Loucy (cell line): ENCODE measurements at regions not wholly inside any gene's neighbourhood (a gene's known extent, or its start where the extent isn't known, plus 50 kb on each side); places are given as distances from the start of the nearest gene placed in this dataset.

Experiments
- H2AFZ ChIP-seq: fragments of 200-600 bp; sonication (generic); 2 replicates; pipeline ENCODE4 v1.6.0; 2016; ENCODE audit warnings: antibody characterized with exemption, mild to moderate bottlenecking, low read length, moderate library complexity
- H3F3A ChIP-seq: fragments of 200-600 bp; 2 replicates; pipeline ENCODE4 v1.6.0; 2016; ENCODE audit warnings: antibody characterized with exemption, low read depth, mild to moderate bottlenecking
- H3K27me3 ChIP-seq: fragments of 200-600 bp; sonication (generic); 2 replicates; pipeline ENCODE4 v1.6.1; 2014; ENCODE audit warnings: low read length, mild to moderate bottlenecking; ENCODE audit not compliant: insufficient read depth, poor library complexity, severe bottlenecking
- H3K36me3 ChIP-seq: fragments of 200-600 bp; sonication (generic); 2 replicates; pipeline ENCODE4 v1.6.1; 2016; ENCODE audit warnings: low read length; ENCODE audit not compliant: insufficient read depth
- H3K4me1 ChIP-seq: fragments of 200-600 bp; sonication (generic); 2 replicates; pipeline ENCODE4 v1.5.1; 2014; ENCODE audit warnings: low read length, mild to moderate bottlenecking; ENCODE audit not compliant: insufficient read depth, poor library complexity, severe bottlenecking
- H3K4me2 ChIP-seq: fragments of 200-600 bp; sonication (generic); 2 replicates; pipeline ENCODE4 v1.6.0; 2014; ENCODE audit warnings: antibody characterized with exemption, low read length, low read depth, mild to moderate bottlenecking; ENCODE audit not compliant: poor library complexity, severe bottlenecking
- H3K4me3 ChIP-seq: fragments of 200-600 bp; sonication (generic); 2 replicates; pipeline ENCODE4 v1.5.1; 2014; ENCODE audit warnings: low read length, mild to moderate bottlenecking, mixed read lengths; ENCODE audit not compliant: poor library complexity, severe bottlenecking
- H3K79me2 ChIP-seq: fragments of 200-600 bp; sonication (generic); 2 replicates; pipeline ENCODE4 v1.6.1; 2014; ENCODE audit warnings: low read length; ENCODE audit not compliant: insufficient read depth
- H3K9ac ChIP-seq: fragments of 200-600 bp; sonication (generic); 2 replicates; pipeline ENCODE4 v1.6.0; 2014; ENCODE audit warnings: mild to moderate bottlenecking, low read depth, low read length, moderate library complexity; ENCODE audit not compliant: poor library complexity, severe bottlenecking
- H3K9me2 ChIP-seq: fragments of 200-600 bp; sonication (generic); replicated peaks from 2 replicates; pipeline ENCODE4 v1.6.1; 2016; ENCODE audit warnings: low read depth, low read length, mixed read lengths
- H3K9me3 ChIP-seq: fragments of 200-600 bp; sonication (generic); 2 replicates; pipeline ENCODE4 v1.6.1; 2014; ENCODE audit warnings: mild to moderate bottlenecking, antibody characterized with exemption, low read length, low read depth; ENCODE audit not compliant: insufficient read depth
- H4K20me1 ChIP-seq: fragments of 200-600 bp; sonication (generic); 2 replicates; pipeline ENCODE4 v1.6.0; 2014; ENCODE audit warnings: antibody characterized with exemption, low read length, mild to moderate bottlenecking; ENCODE audit not compliant: insufficient read depth, poor library complexity, severe bottlenecking
- CTCF ChIP-seq: fragments of 200-600 bp; sonication (generic); conservative IDR thresholded peaks from 2 replicates; pipeline ENCODE4 v1.5.1; 2014; ENCODE audit warnings: mild to moderate bottlenecking, antibody characterized with exemption, low read length
- EZH2phosphoT487 ChIP-seq: fragments of 200-600 bp; IDR thresholded peaks from 2 replicates; pipeline ENCODE4 v1.6.1; 2018; ENCODE audit warnings: antibody characterized with exemption, mild to moderate bottlenecking, moderate library complexity, borderline replicate concordance

DNA sequence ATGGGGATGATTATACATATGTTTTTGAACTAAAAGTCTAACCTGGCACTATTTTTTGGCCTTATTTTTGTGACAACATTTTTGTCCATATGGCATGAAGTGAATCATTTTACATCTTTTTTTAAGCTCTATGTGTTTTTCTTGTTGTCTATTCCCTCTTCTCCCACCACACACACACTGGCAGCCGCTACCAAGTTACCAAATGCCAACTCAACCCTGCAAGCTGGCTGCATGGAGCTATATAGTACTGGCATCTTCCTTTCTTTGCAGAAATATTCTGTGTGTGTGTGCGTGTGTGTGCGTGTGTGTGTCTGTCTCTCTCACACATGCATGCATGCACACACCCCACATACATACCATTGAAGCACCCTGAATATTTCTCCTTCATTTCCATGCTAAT lies 278.9 kb upstream of the SOX5 start:
- no peak overlapping the region for H3K9ac ChIP-seq
- no peaks in the 10 kb centered on the region for H3K36me3 ChIP-seq
- no peaks in the 10 kb centered on the region for H3K79me2 ChIP-seq
- H3K4me1 ChIP-seq: peaks cover 15% of the 10 kb centered on the region
- H2AFZ ChIP-seq: no peak overlapping the region
- no peaks in the 10 kb centered on the region for H3F3A ChIP-seq
- no peaks in the 10 kb centered on the region for H4K20me1 ChIP-seq
- H3K4me2 ChIP-seq: no peak overlapping the region
- H3K4me3 ChIP-seq: no peak overlapping the region
- TF ChIP-seq CTCF (no peak), EZH2phosphoT487 (no peak)
- no peaks in the 10 kb centered on the region for H3K9me3 ChIP-seq
- H3K9me2 ChIP-seq: no peaks in the 10 kb centered on the region
- no peaks in the 10 kb centered on the region for H3K27me3 ChIP-seq

- H3K9me2 ChIP-seq: no peaks in the 10 kb centered on the region
- no peaks in the 10 kb centered on the region for H3K79me2 ChIP-seq
- no peaks in the 10 kb centered on the region for H3F3A ChIP-seq
- no peak overlapping the region for H3K4me2 ChIP-seq
- no peak overlapping the region for H3K9ac ChIP-seq
- H4K20me1 ChIP-seq: no peaks in the 10 kb centered on the region
- H3K9me3 ChIP-seq: no peaks in the 10 kb centered on the region
- no peak overlapping the region for H2AFZ ChIP-seq
- no peaks in the 10 kb centered on the region for H3K36me3 ChIP-seq
- no peaks in the 10 kb centered on the region for H3K27me3 ChIP-seq
- TF ChIP-seq CTCF (no peak), EZH2phosphoT487 (no peak)
- H3K4me1 ChIP-seq: peaks cover 15% of the 10 kb centered on the region
- H3K4me3 ChIP-seq: no peak overlapping the region
Measured at GRCh38 chr12:24227551-24227950, 278.1 kb upstream of the SOX5 start.

DNA sequence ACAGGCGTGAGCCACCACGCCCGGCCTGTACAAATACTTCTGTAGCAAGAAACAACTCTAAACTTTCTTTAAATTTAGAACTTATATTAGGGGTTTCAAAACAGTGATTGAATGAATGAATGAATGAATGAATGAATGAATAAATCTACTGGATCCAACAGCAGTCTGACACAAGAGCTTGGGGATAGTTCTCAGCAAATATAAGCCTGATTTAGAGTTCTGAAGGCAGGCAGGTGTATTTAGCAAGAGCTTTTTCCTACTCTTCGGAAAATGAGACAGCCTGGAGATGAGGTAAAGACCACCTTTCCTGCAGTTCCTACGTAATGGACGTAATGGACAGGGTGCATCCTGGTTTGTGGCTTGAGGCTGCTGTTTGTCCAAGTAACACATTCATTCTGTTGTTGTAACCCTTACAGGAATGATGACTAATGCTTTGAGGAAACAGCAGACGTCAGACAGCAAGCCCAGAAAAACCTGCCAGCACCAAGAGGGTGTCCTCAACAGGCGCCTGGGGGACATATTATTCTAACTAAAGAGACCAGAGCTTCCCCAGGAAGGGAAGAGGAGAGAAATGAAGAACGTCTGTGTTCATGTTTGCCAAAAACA lies 277.4 kb upstream of the SOX5 start:
- H3K4me3 ChIP-seq: no peak overlapping the region
- H3F3A ChIP-seq: no peaks in the 10 kb centered on the region
- H3K4me2 ChIP-seq: no peak overlapping the region
- H3K9me2 ChIP-seq: no peaks in the 10 kb centered on the region
- H3K36me3 ChIP-seq: no peaks in the 10 kb centered on the region
- H3K9ac ChIP-seq: no peak overlapping the region
- no peak overlapping the region for H2AFZ ChIP-seq
- no peaks in the 10 kb centered on the region for H3K9me3 ChIP-seq
- H3K79me2 ChIP-seq: no peaks in the 10 kb centered on the region
- H3K4me1 ChIP-seq: peaks cover 15% of the 10 kb centered on the region
- H4K20me1 ChIP-seq: no peaks in the 10 kb centered on the region
- TF ChIP-seq CTCF (no peak), EZH2phosphoT487 (no peak)
- no peaks in the 10 kb centered on the region for H3K27me3 ChIP-seq
